Renal cortex interstitium (tissue), 11 donors: ENCODE measurements at regions not wholly inside any gene's neighbourhood (a gene's known extent, or its start where the extent isn't known, plus 50 kb on each side); places are given as distances from the start of the nearest gene placed in this dataset.
A peak's percentile ranks its signal among the peaks of the same experiment; 100 is the strongest.
"Not testable (repeated sequence)": the region's sequence is repeated elsewhere in the genome, so short reads cannot be mapped to it uniquely, and the experiment has no call there.

Experiments used
- DNase-seq, 11 donors: peaks; one replicate each; pipeline ENCODE4 v3.0.0-alpha.2; 2013; ENCODE audit warnings: low read depth in 9 of 11, low spot score in 4 of 11; ENCODE audit errors: extremely low read depth in 1 of 11

- no peak for DNase-seq
Observed at GRCh38 chr9:93884808-93885207, 70.3 kb downstream of the BARX1 start.

- DNase-seq: not testable (repeated sequence)
Observed at GRCh38 chr9:93879662-93880407, 75.3 kb downstream of the BARX1 start.

GRCh38 chr9:93875330-93875729 lies 79.8 kb downstream of the BARX1 start:
- no peak for DNase-seq

GRCh38 chr9:93874242-93874641 lies 80.9 kb downstream of the BARX1 start:
- no peak for DNase-seq

GRCh38 chr9:93871286-93871685 lies 83.9 kb downstream of the BARX1 start:
- DNase-seq: no peak

GRCh38 chr9:93869863-93870262 lies 85.3 kb downstream of the BARX1 start:
- no peak for DNase-seq

GRCh38 chr9:93869088-93869487 lies 86.1 kb downstream of the BARX1 start:
- no peak for DNase-seq

GRCh38 chr9:93865716-93866115 lies 89.4 kb downstream of the BARX1 start:
- no peak for DNase-seq

- no peak for DNase-seq
Observed at GRCh38 chr9:93865245-93865644, 89.9 kb downstream of the BARX1 start.

GRCh38 chr9:93864840-93865239 lies 90.3 kb downstream of the BARX1 start:
- DNase-seq: no peak

GRCh38 chr9:93864032-93864431 lies 91.1 kb downstream of the BARX1 start:
- peak in 3 of 11 donors; percentile 19 to 23 (median 20) for DNase-seq

- no peak for DNase-seq
Observed at GRCh38 chr9:93862877-93863545, 92.1 kb downstream of the BARX1 start.

- no peak for DNase-seq
Observed at GRCh38 chr9:93861736-93862358, 93.3 kb downstream of the BARX1 start.

GRCh38 chr9:93860694-93861658 lies 94.2 kb downstream of the BARX1 start:
- DNase-seq: peak in 4 of 11 donors; percentile 16 to 25 (median 20)

GRCh38 chr9:93859431-93860215 lies 95.5 kb downstream of the BARX1 start:
- DNase-seq: no peak

GRCh38 chr9:93857528-93857927 lies 97.6 kb downstream of the BARX1 start:
- DNase-seq: no peak

- DNase-seq: no peak
Observed at GRCh38 chr9:93852728-93853127, 102.4 kb downstream of the BARX1 start.

GRCh38 chr9:93846349-93846748 lies 108.8 kb downstream of the BARX1 start:
- DNase-seq: no peak
